GM23248 (cell line): ENCODE measurements at regions not wholly inside any gene's neighbourhood (a gene's known extent, or its start where the extent isn't known, plus 50 kb on each side); places are given as distances from the start of the nearest gene placed in this dataset.

Source experiments
- EZH2 ChIP-seq: fragments of 200-600 bp; sonication (generic); IDR thresholded peaks from 2 replicates; pipeline ENCODE4 v1.6.1; 2018; ENCODE audit warnings: antibody characterized with exemption, mild to moderate bottlenecking; ENCODE audit not compliant: insufficient read depth, poor library complexity, severe bottlenecking
- EZH2phosphoT487 ChIP-seq: fragments of 200-600 bp; sonication (generic); IDR thresholded peaks from 2 replicates; pipeline ENCODE4 v1.6.1; 2018; ENCODE audit warnings: antibody characterized with exemption, moderate library complexity, mild to moderate bottlenecking, low read depth; ENCODE audit not compliant: insufficient read depth

DNA sequence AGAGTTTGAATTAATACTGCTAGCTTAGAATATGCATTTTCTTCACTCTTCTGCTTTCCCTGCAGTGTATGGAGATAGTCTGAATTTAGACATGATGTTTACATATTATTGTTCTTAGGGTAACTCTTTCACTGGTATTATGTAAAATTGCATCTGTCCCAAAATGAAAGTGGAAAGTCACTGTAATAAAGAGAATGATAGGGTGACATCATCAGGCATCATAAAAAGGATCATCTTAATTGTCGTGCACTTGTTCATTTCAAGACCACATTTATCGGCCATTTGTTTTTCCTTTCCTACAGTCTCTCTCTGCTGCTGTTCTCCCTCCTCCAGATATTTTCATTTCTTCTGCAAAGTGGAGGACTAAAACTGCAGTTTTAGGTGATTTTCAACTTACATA lies 61.9 kb upstream of the ZNF281 start:
- TF ChIP-seq EZH2 (no peak), EZH2phosphoT487 (no peak)
